Mesothelial cell of epicardium (in vitro differentiated cells): ENCODE measurements at regions not wholly inside any gene's neighbourhood (a gene's known extent, or its start where the extent isn't known, plus 50 kb on each side); places are given as distances from the start of the nearest gene placed in this dataset.

Experiments
- DNase-seq, 2 experiments: peaks; one replicate each; pipeline ENCODE4 v3.0.0; 2021; ENCODE audit warnings: low spot score in 2 of 2; ENCODE audit not compliant: unreplicated experiment in 2 of 2
- H3K27ac Mint-ChIP-seq: 2 replicates; pipeline ENCODE4 v1.8.0; 2021; ENCODE audit warnings: mixed read lengths
- H3K27me3 Mint-ChIP-seq: 2 replicates; pipeline ENCODE4 v1.8.0; 2021; ENCODE audit warnings: low read depth, mixed read lengths
- H3K36me3 Mint-ChIP-seq: 2 replicates; pipeline ENCODE4 v1.8.0; 2021; ENCODE audit warnings: mixed read lengths
- H3K4me1 Mint-ChIP-seq: 2 replicates; pipeline ENCODE4 v1.8.0; 2021; ENCODE audit warnings: mixed read lengths
- H3K4me3 Mint-ChIP-seq: 2 replicates; pipeline ENCODE4 v1.8.0; 2021; ENCODE audit warnings: mild to moderate bottlenecking, moderate library complexity, mixed read lengths
- H3K9me3 Mint-ChIP-seq: 2 replicates; pipeline ENCODE4 v1.8.0; 2021; ENCODE audit warnings: mixed read lengths
- TF ChIP-seq, protein P1 (sequence below): fragments of 200-600 bp; sonication (generic); IDR thresholded peaks from one replicate; pipeline ENCODE4 v1.5.0; 2021; ENCODE audit warnings: antibody characterized with exemption; ENCODE audit not compliant: unreplicated experiment

DNA sequence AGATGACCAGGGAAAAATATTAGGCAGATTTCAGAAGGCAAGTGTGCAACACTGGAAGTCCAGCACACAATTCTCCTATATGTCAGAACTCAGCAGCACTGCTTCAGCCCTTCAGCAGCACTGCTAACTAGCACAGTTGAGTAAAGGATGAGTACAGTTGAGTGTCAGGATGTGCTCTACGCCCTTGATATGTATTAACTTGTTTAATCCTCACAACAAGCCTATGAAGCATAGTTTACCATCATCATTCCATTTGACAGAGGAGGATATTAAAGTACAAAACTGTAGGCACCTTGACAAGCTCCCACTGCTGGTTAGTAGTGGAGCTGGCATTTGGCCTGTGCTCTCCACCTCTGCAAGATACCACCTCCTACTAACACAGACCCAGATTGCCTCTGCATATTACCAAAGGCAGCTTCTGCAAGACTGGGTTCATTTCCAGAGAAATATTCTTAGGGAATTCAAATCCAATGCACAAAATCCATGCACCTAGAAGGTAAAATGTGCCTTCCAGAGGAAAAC, 230.8 kb downstream of the ANAPC1 start:
- Mint-ChIP-seq H3K9me3 (peaks cover 14% of the 10 kb centered on the region), H3K4me3 (no peak overlapping the region), H3K4me1 (peaks cover 23% of the 10 kb centered on the region), H3K36me3 (no peaks in the 10 kb centered on the region), H3K27ac (no peak overlapping the region), H3K27me3 (no peaks in the 10 kb centered on the region)
- TF ChIP-seq, protein P1, sequence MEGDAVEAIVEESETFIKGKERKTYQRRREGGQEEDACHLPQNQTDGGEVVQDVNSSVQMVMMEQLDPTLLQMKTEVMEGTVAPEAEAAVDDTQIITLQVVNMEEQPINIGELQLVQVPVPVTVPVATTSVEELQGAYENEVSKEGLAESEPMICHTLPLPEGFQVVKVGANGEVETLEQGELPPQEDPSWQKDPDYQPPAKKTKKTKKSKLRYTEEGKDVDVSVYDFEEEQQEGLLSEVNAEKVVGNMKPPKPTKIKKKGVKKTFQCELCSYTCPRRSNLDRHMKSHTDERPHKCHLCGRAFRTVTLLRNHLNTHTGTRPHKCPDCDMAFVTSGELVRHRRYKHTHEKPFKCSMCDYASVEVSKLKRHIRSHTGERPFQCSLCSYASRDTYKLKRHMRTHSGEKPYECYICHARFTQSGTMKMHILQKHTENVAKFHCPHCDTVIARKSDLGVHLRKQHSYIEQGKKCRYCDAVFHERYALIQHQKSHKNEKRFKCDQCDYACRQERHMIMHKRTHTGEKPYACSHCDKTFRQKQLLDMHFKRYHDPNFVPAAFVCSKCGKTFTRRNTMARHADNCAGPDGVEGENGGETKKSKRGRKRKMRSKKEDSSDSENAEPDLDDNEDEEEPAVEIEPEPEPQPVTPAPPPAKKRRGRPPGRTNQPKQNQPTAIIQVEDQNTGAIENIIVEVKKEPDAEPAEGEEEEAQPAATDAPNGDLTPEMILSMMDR = no peak
- DNase-seq = no peak

DNA sequence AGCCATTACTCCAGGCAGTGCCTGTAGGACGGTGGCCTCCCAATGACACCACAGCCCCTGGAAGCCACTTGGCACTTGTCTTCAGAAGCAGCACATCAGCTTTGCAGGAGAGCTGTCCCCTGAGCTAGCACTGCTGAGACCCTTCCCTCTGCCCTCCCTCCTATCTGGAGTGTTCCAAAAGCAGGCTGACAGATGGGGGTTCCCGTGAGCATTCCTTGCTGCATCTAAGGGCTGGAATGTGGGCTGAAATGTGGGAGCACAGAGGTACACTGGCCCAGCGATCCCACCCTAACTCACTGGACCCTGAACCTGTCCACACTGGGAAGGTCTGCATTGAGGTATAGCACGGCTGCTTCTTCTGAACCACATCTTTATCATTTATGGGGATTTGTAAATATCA, 230.1 kb downstream of the ANAPC1 start:
- Mint-ChIP-seq H3K27me3 (no peaks in the 10 kb centered on the region), H3K4me3 (no peak overlapping the region), H3K27ac (no peak overlapping the region), H3K9me3 (peaks cover 8% of the 10 kb centered on the region), H3K4me1 (peaks cover 23% of the 10 kb centered on the region), H3K36me3 (no peaks in the 10 kb centered on the region)
- TF ChIP-seq, protein P1 = no peak
- no peak for DNase-seq

DNA sequence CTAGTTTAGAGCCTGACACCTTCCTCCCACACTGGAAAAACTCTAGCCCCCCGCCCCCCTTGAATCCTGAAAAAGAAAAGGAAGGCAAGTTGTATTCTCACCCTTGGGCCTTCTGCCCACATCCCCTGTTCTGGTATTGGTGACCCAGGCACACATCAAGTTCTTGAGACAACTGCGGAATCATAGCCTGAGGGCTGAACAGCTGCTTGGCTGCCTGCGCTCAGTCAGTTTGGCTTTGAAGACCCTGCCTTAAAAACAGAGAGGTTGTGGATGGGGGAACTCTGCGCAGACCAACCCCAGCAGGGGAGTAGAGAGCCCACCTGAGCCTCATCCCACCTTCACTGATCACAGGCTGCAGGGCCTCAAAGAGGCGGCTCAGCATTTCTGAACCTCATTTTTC, 229.2 kb downstream of the ANAPC1 start:
- Mint-ChIP-seq H3K27me3 (no peaks in the 10 kb centered on the region), H3K4me1 (peaks cover 29% of the 10 kb centered on the region), H3K36me3 (no peaks in the 10 kb centered on the region), H3K4me3 (no peak overlapping the region), H3K9me3 (peaks cover 8% of the 10 kb centered on the region), H3K27ac (no peak overlapping the region)
- no peak for DNase-seq
- TF ChIP-seq, protein P1 = no peak

DNA sequence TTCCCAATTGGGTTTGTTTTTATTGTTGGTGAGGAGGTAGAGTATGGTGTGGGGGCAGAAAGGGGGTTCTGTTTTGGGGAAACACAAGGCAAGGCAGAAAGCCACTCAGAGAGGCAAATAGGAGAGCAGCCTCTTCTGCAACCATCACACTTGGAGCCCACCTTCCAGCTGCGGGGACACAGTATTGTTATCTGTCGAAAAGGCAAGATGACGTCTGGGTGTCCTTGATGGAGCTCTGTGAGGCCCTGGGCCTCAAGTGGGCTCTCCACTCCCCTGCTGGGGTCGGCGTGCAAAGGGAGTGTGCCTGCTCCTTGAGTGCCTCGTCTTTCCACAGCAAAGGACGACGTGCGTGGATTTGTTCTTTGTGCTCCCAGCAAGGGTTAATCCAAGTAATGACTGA, 227.6 kb downstream of the ANAPC1 start:
- Mint-ChIP-seq H3K36me3 (no peaks in the 10 kb centered on the region), H3K27ac (peak overlapping the region; percentile 11), H3K4me1 (peaks cover 32% of the 10 kb centered on the region), H3K4me3 (no peak overlapping the region), H3K27me3 (no peaks in the 10 kb centered on the region), H3K9me3 (peaks cover 8% of the 10 kb centered on the region)
- DNase-seq = no peak
- TF ChIP-seq, protein P1 = no peak

DNA sequence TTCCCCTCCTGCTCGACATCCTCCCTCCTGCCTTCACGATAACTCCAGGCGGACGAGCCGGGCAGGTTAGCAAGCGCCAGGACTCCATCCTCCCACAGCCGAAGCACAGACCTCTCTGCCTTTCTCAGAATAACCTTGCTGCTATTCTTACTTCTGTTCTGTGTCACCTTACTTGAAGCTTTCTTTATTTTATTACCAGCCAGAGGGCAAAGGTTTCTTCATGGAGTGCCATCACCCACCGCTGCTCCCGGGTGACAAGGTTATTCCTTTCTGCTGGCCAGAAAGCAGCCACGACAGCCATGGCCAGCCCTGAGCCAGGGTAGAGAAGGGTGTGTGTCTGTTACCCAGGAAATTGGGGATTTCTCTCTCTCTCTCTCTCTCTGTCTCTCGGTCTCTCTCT, 227.1 kb downstream of the ANAPC1 start:
- Mint-ChIP-seq H3K9me3 (peaks cover 4% of the 10 kb centered on the region), H3K4me3 (no peak overlapping the region), H3K27me3 (no peaks in the 10 kb centered on the region), H3K4me1 (peaks cover 32% of the 10 kb centered on the region), H3K27ac (peak overlapping the region; percentile 11), H3K36me3 (no peaks in the 10 kb centered on the region)
- TF ChIP-seq, protein P1 = no peak
- DNase-seq = no peak
